ENCODE measurements at regions not wholly inside any gene's neighbourhood (a gene's known extent, or its start where the extent isn't known, plus 50 kb on each side); places are given as distances from the start of the nearest gene placed in this dataset.

DNA sequence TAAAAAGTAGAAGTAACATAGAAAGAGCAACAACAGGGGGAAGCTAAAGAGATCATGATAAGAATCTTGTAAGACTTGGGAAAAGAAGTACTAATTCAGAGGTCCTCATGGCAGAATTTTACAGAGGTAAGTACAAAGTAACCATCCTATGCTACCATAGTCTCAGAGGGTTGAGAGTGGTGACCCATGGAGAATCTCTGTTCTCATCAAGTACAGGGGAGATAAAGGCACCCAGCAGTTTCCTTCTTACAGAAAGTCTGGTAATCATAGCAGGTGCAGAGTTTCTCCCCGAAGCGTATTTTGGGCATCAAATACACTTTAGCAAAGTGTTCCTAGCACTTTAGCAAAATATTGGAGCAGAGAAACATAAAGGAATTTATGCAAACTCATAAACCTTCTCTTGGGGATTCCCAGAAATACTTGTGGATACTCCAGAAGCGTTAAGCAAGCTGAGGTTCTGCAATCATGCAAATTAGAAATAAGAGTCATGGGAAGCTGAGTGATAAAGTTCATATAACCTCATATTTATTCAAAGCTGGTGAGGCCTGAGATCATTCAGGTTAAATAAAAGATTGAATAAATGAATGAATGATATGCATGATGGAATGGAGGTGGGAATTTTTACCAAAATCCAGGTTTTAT lies 101.0 kb upstream of the SMC2 start:
- DNase-seq (ENCODE audit: low spot score): no peak

More for the DNA sequence above, 101.0 kb upstream of the SMC2 start:
- Histone ChIP-seq H3K4me3 (replicated peaks in 1 of 3; ENCODE audit: insufficient read depth in 1 of 3, low read depth in 2 of 3, low read length in 3 of 3) (no peak overlapping the region), H3K4me2 (ENCODE audit: low read depth, low read length) (no peak overlapping the region), H3K36me3 (replicated peaks in 1 of 2; ENCODE audit: control insufficient read depth in 1 of 2, insufficient read depth in 2 of 2, low read length in 2 of 2) (no peaks in the 10 kb centered on the region), H3K4me1 (ENCODE audit: insufficient read depth, low read length) (no peaks in the 10 kb centered on the region), H3K27me3 (ENCODE audit: control insufficient read depth in 1 of 2, insufficient read depth in 2 of 2, low read length in 2 of 2) (no peaks in the 10 kb centered on the region), H3K79me2 (ENCODE audit: insufficient read depth, low read length) (no peaks in the 10 kb centered on the region), H2AFZ (ENCODE audit: low read length) (no peak overlapping the region), H4K20me1 (ENCODE audit: insufficient read depth, low read length) (no peaks in the 10 kb centered on the region), H3K27ac (ENCODE audit: extremely low read length, insufficient read depth, low read length) (no peak overlapping the region), H3K9ac (ENCODE audit: insufficient read depth, low read depth, low read length) (no peak overlapping the region), H3K9me3 (ENCODE audit: low read length) (no peaks in the 10 kb centered on the region)
- ATAC-seq (no peak), FAIRE-seq (no peak)
- BruUV-seq (replicated peaks): no TSS peak
- CTCF ChIA-PET (ENCODE audit: low intra/inter-chr PET ratio, low total read pairs): no interaction called here
- POLR2A ChIA-PET: no interaction called here
- in situ Hi-C loops (cut with HindIII; ENCODE audit: extremely low pct_ligation_motif_present, low pct_unique_long_range_greater_than_20kb): no loop called here
- no peak for TF ChIP-seq MEF2D (CRISPR knock-in tag; IDR thresholded peaks at IDR 0.05)
- TF ChIP-seq, protein P1, sequence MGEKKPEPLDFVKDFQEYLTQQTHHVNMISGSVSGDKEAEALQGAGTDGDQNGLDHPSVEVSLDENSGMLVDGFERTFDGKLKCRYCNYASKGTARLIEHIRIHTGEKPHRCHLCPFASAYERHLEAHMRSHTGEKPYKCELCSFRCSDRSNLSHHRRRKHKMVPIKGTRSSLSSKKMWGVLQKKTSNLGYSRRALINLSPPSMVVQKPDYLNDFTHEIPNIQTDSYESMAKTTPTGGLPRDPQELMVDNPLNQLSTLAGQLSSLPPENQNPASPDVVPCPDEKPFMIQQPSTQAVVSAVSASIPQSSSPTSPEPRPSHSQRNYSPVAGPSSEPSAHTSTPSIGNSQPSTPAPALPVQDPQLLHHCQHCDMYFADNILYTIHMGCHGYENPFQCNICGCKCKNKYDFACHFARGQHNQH (CRISPR knock-in tag; IDR thresholded peaks at IDR 0.05): no peak
- TF ChIP-seq HOXA9 (CRISPR knock-in tag; IDR thresholded peaks at IDR 0.05; ENCODE audit: borderline replicate concordance): no peak
- no peak for TF ChIP-seq HNRNPL (IDR thresholded peaks at IDR 0.05; ENCODE audit: low read depth, low read length)
- TF ChIP-seq, protein P2, sequence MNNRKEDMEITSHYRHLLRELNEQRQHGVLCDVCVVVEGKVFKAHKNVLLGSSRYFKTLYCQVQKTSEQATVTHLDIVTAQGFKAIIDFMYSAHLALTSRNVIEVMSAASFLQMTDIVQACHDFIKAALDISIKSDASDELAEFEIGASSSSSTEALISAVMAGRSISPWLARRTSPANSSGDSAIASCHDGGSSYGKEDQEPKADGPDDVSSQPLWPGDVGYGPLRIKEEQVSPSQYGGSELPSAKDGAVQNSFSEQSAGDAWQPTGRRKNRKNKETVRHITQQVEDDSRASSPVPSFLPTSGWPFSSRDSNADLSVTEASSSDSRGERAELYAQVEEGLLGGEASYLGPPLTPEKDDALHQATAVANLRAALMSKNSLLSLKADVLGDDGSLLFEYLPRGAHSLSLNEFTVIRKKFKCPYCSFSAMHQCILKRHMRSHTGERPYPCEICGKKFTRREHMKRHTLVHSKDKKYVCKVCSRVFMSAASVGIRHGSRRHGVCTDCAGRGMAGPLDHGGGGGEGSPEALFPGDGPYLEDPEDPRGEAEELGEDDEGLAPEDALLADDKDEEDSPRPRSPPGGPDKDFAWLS (CRISPR knock-in tag; IDR thresholded peaks at IDR 0.05; ENCODE audit: borderline replicate concordance): no peak
- WGBS (ENCODE audit: low lambda C conversion rate): 0% methylated on average over 3 of the region's 3 CpGs
- intact Hi-C loops (cut with micrococcal nuclease; ENCODE audit: unreplicated experiment): no loop called here
